ENCODE measurements at regions not wholly inside any gene's neighbourhood (a gene's known extent, or its start where the extent isn't known, plus 50 kb on each side); places are given as distances from the start of the nearest gene placed in this dataset.

DNA sequence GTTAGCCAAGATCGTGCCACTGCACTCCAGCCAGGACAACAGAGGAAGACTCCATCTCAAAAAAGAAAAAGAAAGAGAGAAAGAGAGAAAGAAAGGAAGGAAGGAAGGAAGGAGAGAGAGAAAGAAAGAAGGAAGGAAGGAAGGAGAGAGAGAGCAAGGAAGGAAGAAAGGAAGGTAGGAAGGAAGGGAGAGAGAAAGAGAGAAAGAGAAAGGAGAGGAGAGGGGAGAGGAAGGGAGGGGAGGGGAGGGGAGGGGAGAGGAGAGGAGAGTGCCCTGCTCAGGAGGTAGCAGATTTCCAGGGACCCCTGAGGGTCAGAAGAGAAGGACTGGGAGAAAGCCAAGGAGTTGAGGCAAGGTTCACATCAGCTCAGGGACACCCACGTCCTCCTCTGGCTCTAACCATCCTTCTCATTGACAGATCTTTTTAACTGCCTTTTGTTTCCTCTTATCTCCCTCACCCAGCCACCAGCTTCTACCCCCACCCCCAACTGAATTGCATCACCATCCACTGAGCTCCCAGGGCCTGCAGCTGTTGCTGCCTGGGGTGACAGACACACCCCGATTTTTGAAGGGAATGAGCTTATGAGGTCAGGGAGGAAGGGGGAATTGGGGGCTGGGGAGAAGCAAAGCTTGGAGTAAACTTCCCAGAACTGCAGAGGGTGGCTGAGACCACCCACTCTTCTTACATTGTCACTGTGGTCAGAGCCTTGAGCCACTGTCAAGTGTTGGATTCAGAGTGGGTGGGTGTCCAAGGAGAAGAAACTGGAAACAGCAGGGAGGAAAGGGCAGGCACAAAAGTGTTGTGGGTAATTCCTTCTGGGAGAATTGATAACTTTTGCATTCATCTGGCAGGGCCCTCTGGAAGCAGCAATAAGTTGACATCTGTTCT is 91.6 kb downstream of the GLUL start (continued):
- TF ChIP-seq, protein P1, sequence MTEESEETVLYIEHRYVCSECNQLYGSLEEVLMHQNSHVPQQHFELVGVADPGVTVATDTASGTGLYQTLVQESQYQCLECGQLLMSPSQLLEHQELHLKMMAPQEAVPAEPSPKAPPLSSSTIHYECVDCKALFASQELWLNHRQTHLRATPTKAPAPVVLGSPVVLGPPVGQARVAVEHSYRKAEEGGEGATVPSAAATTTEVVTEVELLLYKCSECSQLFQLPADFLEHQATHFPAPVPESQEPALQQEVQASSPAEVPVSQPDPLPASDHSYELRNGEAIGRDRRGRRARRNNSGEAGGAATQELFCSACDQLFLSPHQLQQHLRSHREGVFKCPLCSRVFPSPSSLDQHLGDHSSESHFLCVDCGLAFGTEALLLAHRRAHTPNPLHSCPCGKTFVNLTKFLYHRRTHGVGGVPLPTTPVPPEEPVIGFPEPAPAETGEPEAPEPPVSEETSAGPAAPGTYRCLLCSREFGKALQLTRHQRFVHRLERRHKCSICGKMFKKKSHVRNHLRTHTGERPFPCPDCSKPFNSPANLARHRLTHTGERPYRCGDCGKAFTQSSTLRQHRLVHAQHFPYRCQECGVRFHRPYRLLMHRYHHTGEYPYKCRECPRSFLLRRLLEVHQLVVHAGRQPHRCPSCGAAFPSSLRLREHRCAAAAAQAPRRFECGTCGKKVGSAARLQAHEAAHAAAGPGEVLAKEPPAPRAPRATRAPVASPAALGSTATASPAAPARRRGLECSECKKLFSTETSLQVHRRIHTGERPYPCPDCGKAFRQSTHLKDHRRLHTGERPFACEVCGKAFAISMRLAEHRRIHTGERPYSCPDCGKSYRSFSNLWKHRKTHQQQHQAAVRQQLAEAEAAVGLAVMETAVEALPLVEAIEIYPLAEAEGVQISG (CRISPR knock-in tag; IDR thresholded peaks at IDR 0.05) = 0 out of 2 replicates have a peak, but pooled peaks have one; percentile 31
- TF ChIP-seq SOX5 (CRISPR knock-in tag; IDR thresholded peaks at IDR 0.05; ENCODE audit: borderline replicate concordance) (peak; percentile 76; the same call in 1 of the 2 replicates), RARA (CRISPR knock-in tag; IDR thresholded peaks at IDR 0.05) (peak; percentile 27; the same call in 1 of the 2 replicates), NPAS2 (CRISPR knock-in tag; IDR thresholded peaks at IDR 0.05; ENCODE audit: borderline replicate concordance) (no peak), FOXC1 (CRISPR knock-in tag; IDR thresholded peaks at IDR 0.05; ENCODE audit: borderline replicate concordance) (no peak), LCORL (IDR thresholded peaks at IDR 0.05) (no peak), LCORL (CRISPR knock-in tag; IDR thresholded peaks at IDR 0.05) (0 out of 2 replicates have a peak, but pooled peaks have one; percentile 34), IKZF4 (CRISPR knock-in tag; IDR thresholded peaks at IDR 0.05; ENCODE audit: borderline replicate concordance, low read depth, not compliant biosample characterization) (no peak), HNRNPK (IDR thresholded peaks at IDR 0.05; ENCODE audit: low read depth, low read length, poor library complexity, severe bottlenecking) (peak; percentile 96), NR2F6 (IDR thresholded peaks at IDR 0.05) (no peak), NR2F6 (CRISPR knock-in tag; IDR thresholded peaks at IDR 0.05) (0 out of 2 replicates have a peak, but pooled peaks have one; percentile 44), ZFY (CRISPR knock-in tag; IDR thresholded peaks at IDR 0.05) (0 out of 2 replicates have a peak, but pooled peaks have one; percentile 44), CBFB (CRISPR knock-in tag; IDR thresholded peaks at IDR 0.05) (no peak), POGZ (CRISPR knock-in tag; IDR thresholded peaks at IDR 0.05) (no peak), JARID2 (CRISPR knock-in tag; IDR thresholded peaks at IDR 0.05; ENCODE audit: insufficient replicate concordance) (no peak), ZNF138 (CRISPR knock-in tag; IDR thresholded peaks at IDR 0.05; ENCODE audit: low read depth) (no peak), GATAD2A (CRISPR knock-in tag; IDR thresholded peaks at IDR 0.05) (peak; percentile 85), TEAD3 (CRISPR knock-in tag; optimal IDR thresholded peaks at IDR 0.05; ENCODE audit: borderline replicate concordance) (no peak), E2F1 (CRISPR knock-in tag; IDR thresholded peaks at IDR 0.05) (no peak), PCBP2 (optimal IDR thresholded peaks at IDR 0.05; ENCODE audit: low read depth, low read length, poor library complexity, severe bottlenecking) (peak; percentile 83), REL (CRISPR knock-in tag; conservative IDR thresholded peaks at IDR 0.05) (no peak), EZH2 (conservative IDR thresholded peaks at IDR 0.05; ENCODE audit: low read depth, low read length) (no peak), NFKB2 (CRISPR knock-in tag; IDR thresholded peaks at IDR 0.05; ENCODE audit: borderline replicate concordance) (no peak), ZNF672 (CRISPR knock-in tag; IDR thresholded peaks at IDR 0.05) (no peak), ZNF292 (CRISPR knock-in tag; IDR thresholded peaks at IDR 0.05; ENCODE audit: borderline replicate concordance, low read depth) (peak; percentile 94)
- TF ChIP-seq, protein P2, sequence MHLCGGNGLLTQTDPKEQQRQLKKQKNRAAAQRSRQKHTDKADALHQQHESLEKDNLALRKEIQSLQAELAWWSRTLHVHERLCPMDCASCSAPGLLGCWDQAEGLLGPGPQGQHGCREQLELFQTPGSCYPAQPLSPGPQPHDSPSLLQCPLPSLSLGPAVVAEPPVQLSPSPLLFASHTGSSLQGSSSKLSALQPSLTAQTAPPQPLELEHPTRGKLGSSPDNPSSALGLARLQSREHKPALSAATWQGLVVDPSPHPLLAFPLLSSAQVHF (CRISPR knock-in tag; IDR thresholded peaks at IDR 0.05) = no peak
